CD4-positive, alpha-beta T cell (primary cell): ENCODE measurements at regions not wholly inside any gene's neighbourhood (a gene's known extent, or its start where the extent isn't known, plus 50 kb on each side); places are given as distances from the start of the nearest gene placed in this dataset.

ENCODE experiments used
- ATAC-seq: fragments of 200-7000 bp; cut with Tn5 transposase; one replicate; pipeline ENCODE4 v1.10.0; 2022; ENCODE audit warnings: mild to moderate bottlenecking; ENCODE audit not compliant: poor library complexity
- CTCF ChIA-PET: fragments of 350-600 bp; sonication (Branson Sonifier 250); formaldehyde crosslinking; loops from one replicate; lab custom pipeline; 2021; ENCODE audit warnings: antibody characterized with exemption, inconsistent platforms; lab: Charles Lee
- POLR2A ChIA-PET: fragments of 350-600 bp; sonication (Branson Sonifier 250); formaldehyde crosslinking; loops from one replicate; lab custom pipeline; 2021; ENCODE audit warnings: antibody characterized with exemption, inconsistent platforms; lab: Charles Lee
- DNase-seq, 14 experiments: peaks; one replicate each; pipeline ENCODE4 v3.0.0-alpha.2; 2013 to 2020; ENCODE audit warnings: mixed read lengths in 2 of 14
- H3K27ac ChIP-seq, 2 donors: one replicate each; pipeline versions ENCODE4 v1.5.1 to v1.7.0; 2013; ENCODE audit warnings: low read length in 2 of 2, low read depth in 1 of 2, mild to moderate bottlenecking in 1 of 2
- H3K27me3 ChIP-seq, 2 experiments: 1 replicate in 1 of 2; 2 replicates in 1 of 2; pipeline versions ENCODE4 v1.6.1 to v1.7.0; 2013; ENCODE audit warnings: low read length in 2 of 2, control low read depth in 1 of 2, mild to moderate bottlenecking in 1 of 2, moderate library complexity in 1 of 2; ENCODE audit not compliant: insufficient read depth in 2 of 2, control insufficient read depth in 1 of 2
- H3K36me3 ChIP-seq: one replicate; pipeline ENCODE4 v1.6.1; 2013; ENCODE audit warnings: low read length, control low read depth; ENCODE audit not compliant: insufficient read depth
- H3K4me1 ChIP-seq: one replicate; pipeline ENCODE4 v1.6.1; 2013; ENCODE audit warnings: low read length, control low read depth; ENCODE audit not compliant: insufficient read depth
- H3K4me3 ChIP-seq: one replicate; pipeline ENCODE4 v1.5.1; 2013; ENCODE audit warnings: mild to moderate bottlenecking, low read length, moderate library complexity
- H3K9me3 ChIP-seq, 2 experiments: 1 replicate in 1 of 2; 2 replicates in 1 of 2; pipeline versions ENCODE4 v1.6.1 to v1.7.0; 2013; ENCODE audit warnings: low read length in 2 of 2, mild to moderate bottlenecking in 2 of 2, control low read depth in 1 of 2, moderate library complexity in 1 of 2; ENCODE audit not compliant: control insufficient read depth in 1 of 2, insufficient read depth in 1 of 2
- H3K27ac Mint-ChIP-seq: one replicate; pipeline ENCODE4 v1.8.0; 2020; ENCODE audit warnings: mixed read lengths
- H3K27me3 Mint-ChIP-seq: one replicate; pipeline ENCODE4 v1.8.0; 2021; ENCODE audit warnings: mixed read lengths
- H3K36me3 Mint-ChIP-seq: one replicate; pipeline ENCODE4 v1.8.0; 2021; ENCODE audit warnings: low read depth, mixed read lengths
- H3K4me1 Mint-ChIP-seq: one replicate; pipeline ENCODE4 v1.8.0; 2021; ENCODE audit warnings: low read depth, mixed read lengths
- H3K4me3 Mint-ChIP-seq: one replicate; pipeline ENCODE4 v1.8.0; 2020; ENCODE audit warnings: mild to moderate bottlenecking, mixed read lengths
- H3K9me3 Mint-ChIP-seq: one replicate; pipeline ENCODE4 v1.8.0; 2020; ENCODE audit warnings: mixed read lengths
- intact Hi-C, 2 experiments: fragments of 100-400 bp; cut with DNase I in 1 of 2; cut with micrococcal nuclease in 1 of 2; formaldehyde crosslinking; loops; one replicate each; pipeline versions ENCODE4 v1.15.1 to v1.9.0; 2023 to 2025; cut with DNase I, micrococcal nuclease
- TF ChIP-seq, protein P1 (sequence below): fragments of 200-600 bp; IDR thresholded peaks from one replicate; pipeline ENCODE4 v1.8.0; 2022; ENCODE audit warnings: antibody characterized with exemption, mild to moderate bottlenecking

DNA sequence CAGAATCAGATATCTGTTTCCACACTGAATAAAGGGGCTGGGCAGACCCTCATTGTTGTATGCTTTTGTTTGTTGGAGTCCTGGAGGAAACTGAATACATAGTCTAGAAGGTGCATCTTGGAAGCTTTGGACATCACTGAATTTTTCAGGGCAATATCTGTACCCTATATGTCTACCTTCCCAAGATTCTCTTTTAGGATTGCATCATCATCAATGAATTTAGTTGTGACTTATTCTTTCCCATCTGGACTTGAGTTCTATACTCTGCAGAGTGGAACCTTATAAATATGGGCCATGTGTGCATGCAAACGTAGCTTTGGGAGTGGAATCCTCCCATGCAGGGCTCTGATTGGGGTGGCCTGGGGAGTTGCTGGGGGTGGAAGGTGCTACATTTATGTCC, 60.7 kb upstream of the PROKR2 start:
- H3K27me3 ChIP-seq, result peaks cover 0 to 3% of the 10 kb centered on the region in 2 experiments
- Mint-ChIP-seq H3K9me3 (peaks cover 3% of the 10 kb centered on the region), H3K27ac (no peak overlapping the region), H3K4me3 (no peak overlapping the region), H3K4me1 (no peaks in the 10 kb centered on the region), H3K27me3 (peaks cover 21% of the 10 kb centered on the region), H3K36me3 (no peaks in the 10 kb centered on the region)
- no peaks in the 10 kb centered on the region for H3K4me1 ChIP-seq
- no peak overlapping the region for H3K4me3 ChIP-seq
- H3K27ac ChIP-seq, result no peak overlapping the region
- ChIA-PET CTCF (no interaction called here), POLR2A (no interaction called here)
- intact Hi-C loops, result no loop called here
- TF ChIP-seq, protein P1, sequence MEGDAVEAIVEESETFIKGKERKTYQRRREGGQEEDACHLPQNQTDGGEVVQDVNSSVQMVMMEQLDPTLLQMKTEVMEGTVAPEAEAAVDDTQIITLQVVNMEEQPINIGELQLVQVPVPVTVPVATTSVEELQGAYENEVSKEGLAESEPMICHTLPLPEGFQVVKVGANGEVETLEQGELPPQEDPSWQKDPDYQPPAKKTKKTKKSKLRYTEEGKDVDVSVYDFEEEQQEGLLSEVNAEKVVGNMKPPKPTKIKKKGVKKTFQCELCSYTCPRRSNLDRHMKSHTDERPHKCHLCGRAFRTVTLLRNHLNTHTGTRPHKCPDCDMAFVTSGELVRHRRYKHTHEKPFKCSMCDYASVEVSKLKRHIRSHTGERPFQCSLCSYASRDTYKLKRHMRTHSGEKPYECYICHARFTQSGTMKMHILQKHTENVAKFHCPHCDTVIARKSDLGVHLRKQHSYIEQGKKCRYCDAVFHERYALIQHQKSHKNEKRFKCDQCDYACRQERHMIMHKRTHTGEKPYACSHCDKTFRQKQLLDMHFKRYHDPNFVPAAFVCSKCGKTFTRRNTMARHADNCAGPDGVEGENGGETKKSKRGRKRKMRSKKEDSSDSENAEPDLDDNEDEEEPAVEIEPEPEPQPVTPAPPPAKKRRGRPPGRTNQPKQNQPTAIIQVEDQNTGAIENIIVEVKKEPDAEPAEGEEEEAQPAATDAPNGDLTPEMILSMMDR, result no peak
- ATAC-seq, result no peak
- no peaks in the 10 kb centered on the region for H3K36me3 ChIP-seq
- H3K9me3 ChIP-seq, result peaks cover 4 to 6% of the 10 kb centered on the region in 2 experiments
- DNase-seq, result no peak

DNA sequence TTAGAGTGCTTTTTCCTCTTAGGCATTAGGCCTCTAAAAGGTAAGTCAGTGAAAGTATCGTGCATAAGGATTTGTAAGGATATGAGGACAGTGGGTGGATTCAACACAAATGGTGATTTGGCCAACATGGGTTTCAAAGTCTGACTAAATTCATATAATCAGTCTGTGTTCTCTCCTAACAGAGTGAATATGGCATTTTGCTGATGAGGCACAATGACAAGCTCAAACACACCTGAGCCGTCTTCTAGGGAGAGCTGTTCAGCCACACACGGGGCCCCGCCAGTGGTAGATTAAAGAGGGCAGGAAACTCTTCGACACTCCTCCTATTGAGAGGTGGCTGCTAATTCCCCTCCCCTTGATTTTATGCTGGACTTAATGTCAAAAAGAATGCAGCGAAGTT, 59.5 kb upstream of the PROKR2 start:
- TF ChIP-seq, protein P1, result no peak
- Mint-ChIP-seq H3K9me3 (peaks cover 3% of the 10 kb centered on the region), H3K4me1 (no peaks in the 10 kb centered on the region), H3K27me3 (peaks cover 32% of the 10 kb centered on the region), H3K36me3 (no peaks in the 10 kb centered on the region), H3K27ac (no peak overlapping the region), H3K4me3 (no peak overlapping the region)
- DNase-seq, result no peak
- Histone ChIP-seq H3K27me3 (no peaks in the 10 kb centered on the region), H3K9me3 (no peaks in the 10 kb centered on the region), H3K4me3 (no peak overlapping the region), H3K4me1 (no peaks in the 10 kb centered on the region), H3K27ac (no peak overlapping the region), H3K36me3 (no peaks in the 10 kb centered on the region)
- intact Hi-C loops, result no loop called here
- ChIA-PET POLR2A (no interaction called here), CTCF (no interaction called here)
- ATAC-seq, result no peak

DNA sequence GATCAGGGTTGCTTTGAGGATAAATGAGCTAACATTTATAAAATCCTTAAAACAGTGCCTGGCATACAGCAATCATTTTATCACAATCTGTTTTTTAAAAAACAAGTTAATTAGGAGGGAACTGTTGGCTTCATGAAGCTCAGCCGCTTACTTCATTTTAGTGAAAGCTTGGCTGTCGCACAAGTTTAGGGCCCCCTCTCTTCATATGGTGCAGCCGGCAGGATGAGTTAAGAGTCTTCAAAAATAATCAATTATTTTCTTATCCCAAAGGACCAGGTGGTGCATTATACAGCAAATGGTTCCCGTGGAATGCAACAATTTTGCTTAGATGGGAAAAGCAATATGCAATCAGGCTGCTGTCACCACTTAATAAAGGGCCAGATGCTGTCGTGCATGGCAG, 57.4 kb upstream of the PROKR2 start:
- no peak overlapping the region for H3K27ac Mint-ChIP-seq
- intact Hi-C loops, result no loop called here

More for the DNA sequence above, 57.4 kb upstream of the PROKR2 start:
- ATAC-seq (no peak), DNase-seq (no peak)
- Histone ChIP-seq H3K9me3 (no peaks in the 10 kb centered on the region), H3K27me3 (no peaks in the 10 kb centered on the region), H3K36me3 (no peaks in the 10 kb centered on the region), H3K4me1 (no peaks in the 10 kb centered on the region), H3K4me3 (no peak overlapping the region), H3K27ac (no peak overlapping the region)
- TF ChIP-seq, protein P1, result no peak
- Mint-ChIP-seq H3K36me3 (no peaks in the 10 kb centered on the region), H3K4me1 (no peaks in the 10 kb centered on the region), H3K9me3 (peaks cover 3% of the 10 kb centered on the region), H3K4me3 (no peak overlapping the region), H3K27me3 (peaks cover 45% of the 10 kb centered on the region)
- CTCF ChIA-PET, result no interaction called here
- POLR2A ChIA-PET, result no interaction called here
